Activated CD4-positive, alpha-beta memory T cell treated with anti-CD3 and anti-CD28 coated beads, Interleukin-2, amount 10 ng/mL, durations not matched to agents 7 days and 5 days (primary cell): ENCODE measurements at regions not wholly inside any gene's neighbourhood (a gene's known extent, or its start where the extent isn't known, plus 50 kb on each side); places are given as distances from the start of the nearest gene placed in this dataset.

Source experiments
- CTCF ChIA-PET: fragments of 350-600 bp; sonication (Branson Sonifier 250); formaldehyde crosslinking; loops from one replicate; lab custom pipeline; 2021; ENCODE audit warnings: antibody characterized with exemption, inconsistent platforms; lab: Charles Lee
- POLR2A ChIA-PET: fragments of 350-600 bp; sonication (Branson Sonifier 250); formaldehyde crosslinking; loops from one replicate; lab custom pipeline; 2021; ENCODE audit warnings: antibody characterized with exemption; lab: Charles Lee
- DNase-seq: peaks from one replicate; pipeline ENCODE4 v3.0.0-alpha.2; 2020
- H3K27ac Mint-ChIP-seq: one replicate; pipeline ENCODE4 v1.8.0; 2021; ENCODE audit warnings: mild to moderate bottlenecking, mixed read lengths
- H3K27me3 Mint-ChIP-seq: one replicate; pipeline ENCODE4 v1.8.0; 2021; ENCODE audit warnings: mixed read lengths
- H3K36me3 Mint-ChIP-seq: one replicate; pipeline ENCODE4 v1.8.0; 2021; ENCODE audit warnings: low read depth, mixed read lengths
- H3K4me1 Mint-ChIP-seq: one replicate; pipeline ENCODE4 v1.8.0; 2021; ENCODE audit warnings: mixed read lengths
- H3K4me3 Mint-ChIP-seq: one replicate; pipeline ENCODE4 v1.8.0; 2021; ENCODE audit warnings: mild to moderate bottlenecking, mixed read lengths
- H3K9me3 Mint-ChIP-seq: one replicate; pipeline ENCODE4 v1.8.0; 2021; ENCODE audit warnings: mixed read lengths

- no peaks in the 10 kb centered on the region for H3K4me1 Mint-ChIP-seq
- CTCF ChIA-PET, result no interaction called here
These were observed 609.4 kb upstream of the PKN2 start for GRCh38 chr1:88074661-88075060.

GRCh38 chr1:88075813-88076212 is 608.3 kb upstream of the PKN2 start:
- no peak overlapping the region for H3K4me3 Mint-ChIP-seq
- POLR2A ChIA-PET, result no interaction called here
- CTCF ChIA-PET, result no interaction called here
- no peak for DNase-seq
- H3K4me1 Mint-ChIP-seq, result no peaks in the 10 kb centered on the region
- H3K36me3 Mint-ChIP-seq, result no peaks in the 10 kb centered on the region
- H3K9me3 Mint-ChIP-seq, result no peaks in the 10 kb centered on the region
- H3K27ac Mint-ChIP-seq, result no peak overlapping the region
- H3K27me3 Mint-ChIP-seq, result no peaks in the 10 kb centered on the region

More at GRCh38 chr1:88074661-88075060, 609.4 kb upstream of the PKN2 start:
- Mint-ChIP-seq H3K27ac (no peak overlapping the region), H3K27me3 (no peaks in the 10 kb centered on the region), H3K36me3 (no peaks in the 10 kb centered on the region), H3K4me3 (no peak overlapping the region), H3K9me3 (no peaks in the 10 kb centered on the region)
- POLR2A ChIA-PET, result no interaction called here
- DNase-seq, result no peak

GRCh38 chr1:88079036-88079435 is 605.0 kb upstream of the PKN2 start:
- CTCF ChIA-PET, result no interaction called here
- no peak overlapping the region for H3K4me3 Mint-ChIP-seq

GRCh38 chr1:88080875-88081274 is 603.2 kb upstream of the PKN2 start:
- Mint-ChIP-seq H3K9me3 (no peaks in the 10 kb centered on the region), H3K27me3 (no peaks in the 10 kb centered on the region), H3K4me1 (no peaks in the 10 kb centered on the region), H3K36me3 (no peaks in the 10 kb centered on the region), H3K27ac (no peak overlapping the region), H3K4me3 (no peak overlapping the region)
- POLR2A ChIA-PET, result no interaction called here
- CTCF ChIA-PET, result no interaction called here
- DNase-seq, result no peak

More at GRCh38 chr1:88079036-88079435, 605.0 kb upstream of the PKN2 start:
- Mint-ChIP-seq H3K27me3 (no peaks in the 10 kb centered on the region), H3K9me3 (no peaks in the 10 kb centered on the region), H3K27ac (no peak overlapping the region), H3K4me1 (no peaks in the 10 kb centered on the region), H3K36me3 (no peaks in the 10 kb centered on the region)
- DNase-seq, result no peak
- POLR2A ChIA-PET, result no interaction called here

GRCh38 chr1:88088481-88088880 is 595.6 kb upstream of the PKN2 start:
- POLR2A ChIA-PET, result no interaction called here
- CTCF ChIA-PET, result no interaction called here

GRCh38 chr1:88089961-88090360 is 594.1 kb upstream of the PKN2 start:
- peaks cover 4% of the 10 kb centered on the region for H3K9me3 Mint-ChIP-seq
- H3K27ac Mint-ChIP-seq, result no peak overlapping the region
- DNase-seq, result no peak
- POLR2A ChIA-PET, result no interaction called here
- H3K27me3 Mint-ChIP-seq, result no peaks in the 10 kb centered on the region
- no peak overlapping the region for H3K4me3 Mint-ChIP-seq
- H3K36me3 Mint-ChIP-seq, result no peaks in the 10 kb centered on the region
- H3K4me1 Mint-ChIP-seq, result no peaks in the 10 kb centered on the region
- CTCF ChIA-PET, result no interaction called here

More at GRCh38 chr1:88088481-88088880, 595.6 kb upstream of the PKN2 start:
- H3K4me3 Mint-ChIP-seq, result no peak overlapping the region
- no peaks in the 10 kb centered on the region for H3K27me3 Mint-ChIP-seq
- peaks cover 4% of the 10 kb centered on the region for H3K9me3 Mint-ChIP-seq
- H3K4me1 Mint-ChIP-seq, result no peaks in the 10 kb centered on the region
- no peaks in the 10 kb centered on the region for H3K36me3 Mint-ChIP-seq
- no peak for DNase-seq
- no peak overlapping the region for H3K27ac Mint-ChIP-seq

- DNase-seq, result no peak
- ChIA-PET POLR2A (no interaction called here), CTCF (no interaction called here)
- Mint-ChIP-seq H3K27ac (no peak overlapping the region), H3K9me3 (no peaks in the 10 kb centered on the region), H3K4me1 (no peaks in the 10 kb centered on the region), H3K27me3 (peaks cover 2% of the 10 kb centered on the region), H3K36me3 (no peaks in the 10 kb centered on the region), H3K4me3 (no peak overlapping the region)
These were observed 585.2 kb upstream of the PKN2 start for GRCh38 chr1:88098881-88099280.

- Mint-ChIP-seq H3K4me3 (no peak overlapping the region), H3K27ac (no peak overlapping the region), H3K9me3 (no peaks in the 10 kb centered on the region), H3K4me1 (no peaks in the 10 kb centered on the region), H3K36me3 (no peaks in the 10 kb centered on the region), H3K27me3 (peaks cover 2% of the 10 kb centered on the region)
- DNase-seq, result no peak
- ChIA-PET CTCF (no interaction called here), POLR2A (no interaction called here)
These were observed 583.0 kb upstream of the PKN2 start for GRCh38 chr1:88101041-88101440.

- H3K27ac Mint-ChIP-seq, result no peak overlapping the region
- no peaks in the 10 kb centered on the region for H3K36me3 Mint-ChIP-seq
- DNase-seq, result no peak
- no peaks in the 10 kb centered on the region for H3K9me3 Mint-ChIP-seq
- no peaks in the 10 kb centered on the region for H3K4me1 Mint-ChIP-seq
- H3K4me3 Mint-ChIP-seq, result no peak overlapping the region
- ChIA-PET POLR2A (no interaction called here), CTCF (no interaction called here)
- peaks cover 2% of the 10 kb centered on the region for H3K27me3 Mint-ChIP-seq
These were observed 579.8 kb upstream of the PKN2 start for GRCh38 chr1:88104236-88104635.

GRCh38 chr1:88104886-88105285 is 579.2 kb upstream of the PKN2 start:
- H3K4me1 Mint-ChIP-seq, result no peaks in the 10 kb centered on the region
- no peaks in the 10 kb centered on the region for H3K36me3 Mint-ChIP-seq
- peaks cover 2% of the 10 kb centered on the region for H3K27me3 Mint-ChIP-seq
- no peaks in the 10 kb centered on the region for H3K9me3 Mint-ChIP-seq
- ChIA-PET POLR2A (no interaction called here), CTCF (no interaction called here)
- DNase-seq, result no peak
- H3K4me3 Mint-ChIP-seq, result no peak overlapping the region
- no peak overlapping the region for H3K27ac Mint-ChIP-seq

- Mint-ChIP-seq H3K4me1 (no peaks in the 10 kb centered on the region), H3K9me3 (no peaks in the 10 kb centered on the region), H3K4me3 (no peak overlapping the region), H3K27me3 (peaks cover 2% of the 10 kb centered on the region), H3K27ac (no peak overlapping the region), H3K36me3 (no peaks in the 10 kb centered on the region)
- CTCF ChIA-PET, result no interaction called here
- DNase-seq, result no peak
- POLR2A ChIA-PET, result no interaction called here
These were observed 572.3 kb upstream of the PKN2 start for GRCh38 chr1:88111816-88112215.

GRCh38 chr1:88117597-88117996 is 566.5 kb upstream of the PKN2 start:
- Mint-ChIP-seq H3K36me3 (no peaks in the 10 kb centered on the region), H3K4me3 (no peak overlapping the region), H3K9me3 (no peaks in the 10 kb centered on the region), H3K27me3 (no peaks in the 10 kb centered on the region), H3K4me1 (no peaks in the 10 kb centered on the region), H3K27ac (no peak overlapping the region)
- DNase-seq, result no peak
- ChIA-PET POLR2A (no interaction called here), CTCF (no interaction called here)

GRCh38 chr1:88118176-88118845 is 565.8 kb upstream of the PKN2 start:
- H3K4me3 Mint-ChIP-seq, result no peak overlapping the region
- no peak for DNase-seq
- no peaks in the 10 kb centered on the region for H3K36me3 Mint-ChIP-seq
- no peaks in the 10 kb centered on the region for H3K27me3 Mint-ChIP-seq
- no peaks in the 10 kb centered on the region for H3K4me1 Mint-ChIP-seq
- H3K9me3 Mint-ChIP-seq, result no peaks in the 10 kb centered on the region
- POLR2A ChIA-PET, result no interaction called here
- no peak overlapping the region for H3K27ac Mint-ChIP-seq
- CTCF ChIA-PET, result no interaction called here

- POLR2A ChIA-PET, result no interaction called here
- Mint-ChIP-seq H3K4me1 (no peaks in the 10 kb centered on the region), H3K4me3 (no peak overlapping the region), H3K36me3 (no peaks in the 10 kb centered on the region), H3K9me3 (no peaks in the 10 kb centered on the region), H3K27ac (no peak overlapping the region), H3K27me3 (no peaks in the 10 kb centered on the region)
- CTCF ChIA-PET, result no interaction called here
- no peak for DNase-seq
These were observed 559.5 kb upstream of the PKN2 start for GRCh38 chr1:88124614-88125013.
